ENCODE measurements at regions not wholly inside any gene's neighbourhood (a gene's known extent, or its start where the extent isn't known, plus 50 kb on each side); places are given as distances from the start of the nearest gene placed in this dataset.
"Not testable (repeated sequence)": the region's sequence is repeated elsewhere in the genome, so short reads cannot be mapped to it uniquely, and the experiment has no call there.

GRCh38 chr18:5021558-5021957 is 175.5 kb downstream of the AKAIN1 start:
- no peak for DNase-seq (ENCODE audit: low read depth)

- no peak for DNase-seq (ENCODE audit: low read depth)
Observed at GRCh38 chr18:5015213-5015612, 181.8 kb downstream of the AKAIN1 start.

GRCh38 chr18:5004031-5004820 is 192.8 kb downstream of the AKAIN1 start:
- DNase-seq (ENCODE audit: low read depth): not testable (repeated sequence)

- DNase-seq (ENCODE audit: low read depth): no peak
Observed at GRCh38 chr18:4994710-4995109, 202.3 kb downstream of the AKAIN1 start.

GRCh38 chr18:4987452-4988405 is 209.3 kb downstream of the AKAIN1 start:
- DNase-seq (ENCODE audit: low read depth): no peak

- DNase-seq (ENCODE audit: low read depth): no peak
Observed at GRCh38 chr18:4986677-4987076, 210.4 kb downstream of the AKAIN1 start.

- no peak for DNase-seq (ENCODE audit: low read depth)
Observed at GRCh38 chr18:4986066-4986465, 211.0 kb downstream of the AKAIN1 start.

- DNase-seq (ENCODE audit: low read depth): no peak
Observed at GRCh38 chr18:4961121-4961909, 235.7 kb downstream of the AKAIN1 start.

- no peak for DNase-seq (ENCODE audit: low read depth)
Observed at GRCh38 chr18:4960578-4960977, 236.5 kb downstream of the AKAIN1 start.

- no peak for DNase-seq (ENCODE audit: low read depth)
Observed at GRCh38 chr18:4931209-4931608, 265.8 kb downstream of the AKAIN1 start.

- no peak for DNase-seq (ENCODE audit: low read depth)
Observed at GRCh38 chr18:4921548-4921947, 275.5 kb downstream of the AKAIN1 start.

- not testable (repeated sequence) for DNase-seq (ENCODE audit: low read depth)
Observed at GRCh38 chr18:4917509-4917908, 279.5 kb downstream of the AKAIN1 start.

GRCh38 chr18:4908328-4908727 is 288.7 kb downstream of the AKAIN1 start:
- DNase-seq (ENCODE audit: low read depth): no peak

GRCh38 chr18:4906856-4907255 is 290.2 kb downstream of the AKAIN1 start:
- DNase-seq (ENCODE audit: low read depth): no peak

- DNase-seq (ENCODE audit: low read depth): no peak
Observed at GRCh38 chr18:4888251-4889040, 308.6 kb downstream of the AKAIN1 start.

GRCh38 chr18:4878480-4878879 is 318.6 kb downstream of the AKAIN1 start:
- no peak for DNase-seq (ENCODE audit: low read depth)

- no peak for DNase-seq (ENCODE audit: low read depth)
Observed at GRCh38 chr18:4871197-4871596, 325.9 kb downstream of the AKAIN1 start.

GRCh38 chr18:4870177-4870773 is 326.8 kb downstream of the AKAIN1 start:
- no peak for DNase-seq (ENCODE audit: low read depth)

GRCh38 chr18:4869155-4869554 is 327.9 kb downstream of the AKAIN1 start:
- no peak for DNase-seq (ENCODE audit: low read depth)

GRCh38 chr18:4858379-4859127 is 338.5 kb downstream of the AKAIN1 start:
- no peak for DNase-seq (ENCODE audit: low read depth)
